SK-N-SH treated with all-trans-retinoic acid at 6 μM for 48 hours (cell line): ENCODE measurements at regions not wholly inside any gene's neighbourhood (a gene's known extent, or its start where the extent isn't known, plus 50 kb on each side); places are given as distances from the start of the nearest gene placed in this dataset.
"Not testable (repeated sequence)": the region's sequence is repeated elsewhere in the genome, so short reads cannot be mapped to it uniquely, and the experiment has no call there.

Experiments
- ATAC-seq: fragments of 200-7000 bp; cut with Tn5 transposase; 3 replicates; pipeline ENCODE4 v1.9.1; 2020; ENCODE audit warnings: mild to moderate bottlenecking, moderate library complexity
- ARNTL ChIP-seq: fragments of 450-650 bp; formaldehyde crosslinking; IDR thresholded peaks from 2 replicates; pipeline ENCODE4 v1.5.0; 2020; ENCODE audit warnings: low read depth, mild to moderate bottlenecking, moderate library complexity, borderline replicate concordance
- BACH2 ChIP-seq: fragments of 250-450 bp; sonication (Bioruptor Pico); IDR thresholded peaks from 2 replicates; pipeline ENCODE4 v1.9.0; 2021; ENCODE audit warnings: mild to moderate bottlenecking, borderline replicate concordance
- CREB5 ChIP-seq: fragments of 250-450 bp; sonication (Bioruptor Pico); IDR thresholded peaks from 2 replicates; pipeline ENCODE4 v1.5.1; 2020; ENCODE audit warnings: low read depth, mild to moderate bottlenecking, moderate library complexity
- CSDC2 ChIP-seq: fragments of 250-450 bp; sonication (Bioruptor Pico); IDR thresholded peaks from 2 replicates; pipeline ENCODE4 v1.5.0; 2020; ENCODE audit warnings: mild to moderate bottlenecking, moderate library complexity
- CSRNP3 ChIP-seq: fragments of 250-450 bp; sonication (Bioruptor Pico); IDR thresholded peaks from 2 replicates; pipeline ENCODE4 v1.5.1; 2021; ENCODE audit warnings: mild to moderate bottlenecking, moderate library complexity
- ESRRG ChIP-seq: fragments of 250-450 bp; sonication (Bioruptor Pico); IDR thresholded peaks from 2 replicates; pipeline ENCODE4 v1.6.1; 2021; ENCODE audit warnings: mild to moderate bottlenecking
- GLIS3 ChIP-seq: fragments of 250-450 bp; sonication (Bioruptor Pico); IDR thresholded peaks from 2 replicates; pipeline ENCODE4 v1.5.0; 2020; ENCODE audit warnings: mild to moderate bottlenecking, moderate library complexity
- ISL1 ChIP-seq: fragments of 250-450 bp; sonication (Bioruptor Pico); IDR thresholded peaks from 2 replicates; pipeline ENCODE4 v2.1.2; 2022; ENCODE audit warnings: mild to moderate bottlenecking, moderate library complexity
- PATZ1 ChIP-seq: fragments of 250-450 bp; sonication (Bioruptor Pico); IDR thresholded peaks from 2 replicates; pipeline ENCODE4 v1.8.0; 2020; ENCODE audit warnings: mild to moderate bottlenecking, moderate library complexity, borderline replicate concordance
- POU6F1 ChIP-seq: fragments of 250-450 bp; sonication (Bioruptor Pico); IDR thresholded peaks from 2 replicates; pipeline ENCODE4 v1.8.0; 2021; ENCODE audit warnings: low read depth, mild to moderate bottlenecking, moderate library complexity, borderline replicate concordance
- PPARA ChIP-seq: fragments of 250-450 bp; sonication (Bioruptor Pico); IDR thresholded peaks from 2 replicates; pipeline ENCODE4 v1.5.0; 2020; ENCODE audit warnings: mild to moderate bottlenecking, borderline replicate concordance
- RARB ChIP-seq: fragments of 250-450 bp; sonication (Bioruptor Pico); IDR thresholded peaks from 2 replicates; pipeline ENCODE4 v1.8.0; 2021; ENCODE audit warnings: mild to moderate bottlenecking, moderate library complexity
- SNAI2 ChIP-seq: fragments of 250-450 bp; sonication (Bioruptor Pico); IDR thresholded peaks from 2 replicates; pipeline ENCODE4 v1.5.0; 2020; ENCODE audit warnings: mild to moderate bottlenecking, moderate library complexity
- TCF4 ChIP-seq: fragments of 250-450 bp; sonication (Bioruptor Pico); IDR thresholded peaks from 2 replicates; pipeline ENCODE4 v1.8.0; 2021; ENCODE audit warnings: mild to moderate bottlenecking, moderate library complexity, borderline replicate concordance
- TOX ChIP-seq: fragments of 250-450 bp; sonication (Bioruptor Pico); IDR thresholded peaks from 2 replicates; pipeline ENCODE4 v1.8.0; 2021; ENCODE audit warnings: mild to moderate bottlenecking, moderate library complexity, borderline replicate concordance
- TSHZ2 ChIP-seq: fragments of 250-450 bp; sonication (Bioruptor Pico); IDR thresholded peaks from 2 replicates; pipeline ENCODE4 v1.5.0; 2020; ENCODE audit warnings: mild to moderate bottlenecking, moderate library complexity
- ZC3H10 ChIP-seq: fragments of 250-450 bp; sonication (Bioruptor Pico); IDR thresholded peaks from 2 replicates; pipeline ENCODE4 v1.5.1; 2021; ENCODE audit warnings: mild to moderate bottlenecking, moderate library complexity
- ZFP30 ChIP-seq: fragments of 450-650 bp; formaldehyde crosslinking; IDR thresholded peaks from 2 replicates; pipeline ENCODE4 v1.5.0; 2022; ENCODE audit warnings: mild to moderate bottlenecking, moderate library complexity
- ZNF565 ChIP-seq: fragments of 450-650 bp; formaldehyde crosslinking; conservative IDR thresholded peaks from 2 replicates; pipeline ENCODE4 v1.5.0; 2020; ENCODE audit warnings: low read depth, mild to moderate bottlenecking, moderate library complexity
- ZNF70 ChIP-seq: fragments of 450-650 bp; formaldehyde crosslinking; IDR thresholded peaks from 2 replicates; pipeline ENCODE4 v1.5.0; 2020; ENCODE audit warnings: mild to moderate bottlenecking, moderate library complexity
- ZNF8 ChIP-seq: fragments of 450-650 bp; formaldehyde crosslinking; IDR thresholded peaks from 2 replicates; pipeline ENCODE4 v1.5.0; 2020; ENCODE audit warnings: mild to moderate bottlenecking, moderate library complexity

- ATAC-seq, result no peak
- TF ChIP-seq ISL1 (CRISPR knock-in tag) (no peak), TCF4 (CRISPR knock-in tag) (no peak), CSDC2 (no peak), PPARA (no peak), CREB5 (no peak), ARNTL (CRISPR knock-in tag) (no peak), SNAI2 (no peak), ZFP30 (no peak), POU6F1 (CRISPR knock-in tag) (no peak), GLIS3 (no peak)
Measured at GRCh38 chr2:236376566-236377244, 112.5 kb upstream of the ASB18 start.

- no peak for TF ChIP-seq PPARA
- TF ChIP-seq ZNF565, result no peak
- no peak for TF ChIP-seq CSRNP3 (CRISPR knock-in tag)
- TF ChIP-seq RARB, result no peak
- TF ChIP-seq POU6F1 (CRISPR knock-in tag), result no peak
- TF ChIP-seq TOX, result no peak
- no peak for TF ChIP-seq BACH2
- no peak for TF ChIP-seq ZC3H10 (CRISPR knock-in tag)
- TF ChIP-seq ESRRG, result no peak
- no peak for TF ChIP-seq TSHZ2 (CRISPR knock-in tag)
- TF ChIP-seq CSDC2, result no peak
- TF ChIP-seq SNAI2, result no peak
- TF ChIP-seq ZNF70 (CRISPR knock-in tag), result no peak
- no peak for TF ChIP-seq GLIS3
- no peak for TF ChIP-seq TCF4 (CRISPR knock-in tag)
- no peak for TF ChIP-seq PATZ1
- no peak for TF ChIP-seq ZNF8 (CRISPR knock-in tag)
- no peak for TF ChIP-seq ARNTL (CRISPR knock-in tag)
- no peak for ATAC-seq
Measured at GRCh38 chr2:236380051-236380612, 115.9 kb upstream of the ASB18 start.

- not testable (repeated sequence) for ATAC-seq
Measured at GRCh38 chr2:236381253-236381652, 117.0 kb upstream of the ASB18 start.

GRCh38 chr2:236389284-236390216 lies 125.3 kb upstream of the ASB18 start:
- ATAC-seq, result not testable (repeated sequence)
